DOHH2 (cell line): ENCODE measurements at regions not wholly inside any gene's neighbourhood (a gene's known extent, or its start where the extent isn't known, plus 50 kb on each side); places are given as distances from the start of the nearest gene placed in this dataset.

ENCODE experiments used
- EZH2phosphoT487 ChIP-seq: fragments of 200-600 bp; sonication (generic); IDR thresholded peaks from 2 replicates; pipeline ENCODE4 v1.6.1; 2017; ENCODE audit warnings: borderline replicate concordance, mild to moderate bottlenecking, antibody characterized with exemption, low read length, moderate library complexity, mixed read lengths
- TF ChIP-seq, protein P1 (sequence below): fragments of 200-600 bp; sonication (generic); IDR thresholded peaks from one replicate; pipeline ENCODE4 v1.5.1; 2014; ENCODE audit warnings: antibody characterized with exemption, mild to moderate bottlenecking, low read depth, low read length; ENCODE audit not compliant: poor library complexity, severe bottlenecking

DNA sequence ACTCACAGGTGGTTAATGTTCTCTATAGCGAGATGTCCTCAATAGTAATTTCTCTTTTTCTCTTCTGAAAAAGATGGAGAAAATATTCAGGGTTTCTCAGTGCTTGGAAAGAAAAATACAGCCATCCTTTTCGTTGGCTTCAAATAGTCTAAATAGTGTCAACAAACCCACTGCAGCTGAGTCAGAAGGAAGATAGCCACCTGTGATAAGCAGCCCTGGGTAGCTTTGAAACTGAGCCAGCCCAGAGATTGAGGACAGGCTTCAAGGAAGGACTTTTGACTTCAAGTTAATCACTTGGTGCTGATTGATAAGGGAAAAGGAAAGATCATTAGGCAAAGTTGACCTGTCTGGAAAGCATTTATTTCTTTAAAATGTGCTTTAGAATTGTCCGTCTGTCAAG lies 78.7 kb upstream of the TYRP1 start:
- TF ChIP-seq, protein P1, sequence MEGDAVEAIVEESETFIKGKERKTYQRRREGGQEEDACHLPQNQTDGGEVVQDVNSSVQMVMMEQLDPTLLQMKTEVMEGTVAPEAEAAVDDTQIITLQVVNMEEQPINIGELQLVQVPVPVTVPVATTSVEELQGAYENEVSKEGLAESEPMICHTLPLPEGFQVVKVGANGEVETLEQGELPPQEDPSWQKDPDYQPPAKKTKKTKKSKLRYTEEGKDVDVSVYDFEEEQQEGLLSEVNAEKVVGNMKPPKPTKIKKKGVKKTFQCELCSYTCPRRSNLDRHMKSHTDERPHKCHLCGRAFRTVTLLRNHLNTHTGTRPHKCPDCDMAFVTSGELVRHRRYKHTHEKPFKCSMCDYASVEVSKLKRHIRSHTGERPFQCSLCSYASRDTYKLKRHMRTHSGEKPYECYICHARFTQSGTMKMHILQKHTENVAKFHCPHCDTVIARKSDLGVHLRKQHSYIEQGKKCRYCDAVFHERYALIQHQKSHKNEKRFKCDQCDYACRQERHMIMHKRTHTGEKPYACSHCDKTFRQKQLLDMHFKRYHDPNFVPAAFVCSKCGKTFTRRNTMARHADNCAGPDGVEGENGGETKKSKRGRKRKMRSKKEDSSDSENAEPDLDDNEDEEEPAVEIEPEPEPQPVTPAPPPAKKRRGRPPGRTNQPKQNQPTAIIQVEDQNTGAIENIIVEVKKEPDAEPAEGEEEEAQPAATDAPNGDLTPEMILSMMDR = no peak
- TF ChIP-seq EZH2phosphoT487 = no peak
